A673 (cell line): ENCODE measurements at regions not wholly inside any gene's neighbourhood (a gene's known extent, or its start where the extent isn't known, plus 50 kb on each side); places are given as distances from the start of the nearest gene placed in this dataset.

Experiments
- EZH2 ChIP-seq: fragments of 200-600 bp; sonication (generic); IDR thresholded peaks from 2 replicates; pipeline ENCODE4 v1.6.1; 2017; ENCODE audit warnings: borderline replicate concordance, low read depth, mild to moderate bottlenecking, mixed read lengths, antibody characterized with exemption, low read length; ENCODE audit not compliant: poor library complexity, severe bottlenecking
- TF ChIP-seq, protein P1 (sequence below): fragments of 300-800, 200-600 bp; sonication (generic); conservative IDR thresholded peaks from 2 replicates; pipeline ENCODE4 v1.5.1; 2017; ENCODE audit warnings: low read depth, mild to moderate bottlenecking, antibody characterized with exemption, low read length, moderate library complexity, mixed read lengths

DNA sequence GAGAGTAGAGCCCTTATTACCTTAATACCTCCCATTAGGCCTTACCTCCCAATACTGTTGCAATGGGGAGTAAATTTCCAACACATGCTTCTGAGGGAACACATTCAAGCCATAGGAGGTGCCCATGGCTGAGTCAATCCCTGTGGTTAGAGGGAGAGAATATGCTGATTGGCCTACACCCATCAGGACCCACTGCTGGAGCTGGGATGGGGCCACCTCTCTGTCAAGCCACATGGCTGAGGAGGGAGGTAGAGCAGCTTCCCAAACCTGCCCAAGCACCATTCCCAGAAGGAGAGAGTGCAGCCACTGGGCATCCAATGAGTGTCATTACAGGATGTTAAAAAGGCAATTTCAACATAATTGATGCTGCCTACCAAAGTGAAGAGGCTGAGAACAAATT is 228.1 kb downstream of the C1orf94 start:
- TF ChIP-seq, protein P1, sequence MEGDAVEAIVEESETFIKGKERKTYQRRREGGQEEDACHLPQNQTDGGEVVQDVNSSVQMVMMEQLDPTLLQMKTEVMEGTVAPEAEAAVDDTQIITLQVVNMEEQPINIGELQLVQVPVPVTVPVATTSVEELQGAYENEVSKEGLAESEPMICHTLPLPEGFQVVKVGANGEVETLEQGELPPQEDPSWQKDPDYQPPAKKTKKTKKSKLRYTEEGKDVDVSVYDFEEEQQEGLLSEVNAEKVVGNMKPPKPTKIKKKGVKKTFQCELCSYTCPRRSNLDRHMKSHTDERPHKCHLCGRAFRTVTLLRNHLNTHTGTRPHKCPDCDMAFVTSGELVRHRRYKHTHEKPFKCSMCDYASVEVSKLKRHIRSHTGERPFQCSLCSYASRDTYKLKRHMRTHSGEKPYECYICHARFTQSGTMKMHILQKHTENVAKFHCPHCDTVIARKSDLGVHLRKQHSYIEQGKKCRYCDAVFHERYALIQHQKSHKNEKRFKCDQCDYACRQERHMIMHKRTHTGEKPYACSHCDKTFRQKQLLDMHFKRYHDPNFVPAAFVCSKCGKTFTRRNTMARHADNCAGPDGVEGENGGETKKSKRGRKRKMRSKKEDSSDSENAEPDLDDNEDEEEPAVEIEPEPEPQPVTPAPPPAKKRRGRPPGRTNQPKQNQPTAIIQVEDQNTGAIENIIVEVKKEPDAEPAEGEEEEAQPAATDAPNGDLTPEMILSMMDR = no peak
- TF ChIP-seq EZH2 = no peak
